KMS-11 (cell line): ENCODE measurements at regions not wholly inside any gene's neighbourhood (a gene's known extent, or its start where the extent isn't known, plus 50 kb on each side); places are given as distances from the start of the nearest gene placed in this dataset.

ENCODE experiments used
- H2AFZ ChIP-seq: fragments of 200-600 bp; sonication (generic); 2 replicates; pipeline ENCODE4 v1.6.1; 2016; ENCODE audit warnings: antibody characterized with exemption, mixed run types, low read depth
- H3K27ac ChIP-seq: fragments of 200-600 bp; sonication (generic); 2 replicates; pipeline ENCODE4 v1.6.1; 2016; ENCODE audit warnings: mild to moderate bottlenecking, mixed run types
- H3K27me3 ChIP-seq: fragments of 200-600 bp; sonication (generic); 2 replicates; pipeline ENCODE4 v1.6.1; 2017; ENCODE audit warnings: mild to moderate bottlenecking, low read depth, mixed run types, moderate library complexity; ENCODE audit not compliant: insufficient read depth
- H3K36me3 ChIP-seq: fragments of 200-600 bp; sonication (generic); 2 replicates; pipeline ENCODE4 v1.6.1; 2017; ENCODE audit warnings: mild to moderate bottlenecking, mixed run types; ENCODE audit not compliant: insufficient read depth
- H3K4me1 ChIP-seq: fragments of 200-600 bp; sonication (generic); 2 replicates; pipeline ENCODE4 v1.6.1; 2016; ENCODE audit warnings: mild to moderate bottlenecking, low read depth, mixed run types; ENCODE audit not compliant: poor library complexity, severe bottlenecking
- H3K4me2 ChIP-seq: fragments of 200-600 bp; sonication (generic); 2 replicates; pipeline ENCODE4 v1.7.0; 2016; ENCODE audit warnings: mild to moderate bottlenecking, mixed run types
- H3K4me3 ChIP-seq: fragments of 200-600 bp; sonication (generic); IDR thresholded peaks from 2 replicates; pipeline ENCODE4 v1.6.1; 2017; ENCODE audit warnings: low read depth, low read length, mixed read lengths; ENCODE audit not compliant: insufficient read depth
- H3K79me2 ChIP-seq: fragments of 200-600 bp; sonication (generic); 2 replicates; pipeline ENCODE4 v1.6.1; 2016; ENCODE audit warnings: low read depth, mixed run types; ENCODE audit not compliant: insufficient read depth
- H3K9ac ChIP-seq: fragments of 200-600 bp; sonication (generic); 2 replicates; pipeline ENCODE4 v1.6.1; 2016; ENCODE audit warnings: mild to moderate bottlenecking, mixed run types
- H4K20me1 ChIP-seq: fragments of 200-600 bp; sonication (generic); 2 replicates; pipeline ENCODE4 v1.6.1; 2016; ENCODE audit warnings: mild to moderate bottlenecking, mixed run types; ENCODE audit not compliant: insufficient read depth
- TF ChIP-seq, protein P1 (sequence below): fragments of 200-600 bp; sonication (generic); conservative IDR thresholded peaks from 2 replicates; pipeline ENCODE4 v1.6.1; 2017; ENCODE audit warnings: low read depth, mild to moderate bottlenecking, antibody characterized with exemption, low read length, moderate library complexity, mixed read lengths

DNA sequence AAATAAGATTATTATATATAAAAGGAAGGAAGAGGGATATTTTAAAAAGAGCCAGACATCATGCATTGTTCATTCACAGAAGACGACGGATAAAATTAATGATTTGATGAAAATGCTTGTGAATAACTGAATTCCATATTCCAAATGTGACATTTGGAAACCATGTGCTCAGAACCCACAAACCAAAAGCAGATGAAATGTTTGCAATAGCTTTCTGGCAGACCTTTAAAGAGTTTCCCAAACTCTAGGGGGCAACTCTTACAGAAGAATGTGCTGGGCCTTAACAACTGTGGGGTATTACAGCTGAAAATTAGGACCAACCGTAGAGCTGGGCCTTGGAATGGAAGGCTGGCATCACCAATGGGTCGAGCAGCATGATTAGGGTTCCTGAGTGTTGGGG lies 471.0 kb downstream of the EFNA5 start:
- Histone ChIP-seq H3K9ac (no peak overlapping the region), H2AFZ (no peak overlapping the region), H3K79me2 (no peaks in the 10 kb centered on the region), H3K27me3 (no peaks in the 10 kb centered on the region), H3K4me1 (no peaks in the 10 kb centered on the region), H3K4me3 (no peak overlapping the region), H3K36me3 (no peaks in the 10 kb centered on the region), H3K27ac (no peak overlapping the region), H3K4me2 (no peak overlapping the region), H4K20me1 (no peaks in the 10 kb centered on the region)
- TF ChIP-seq, protein P1, sequence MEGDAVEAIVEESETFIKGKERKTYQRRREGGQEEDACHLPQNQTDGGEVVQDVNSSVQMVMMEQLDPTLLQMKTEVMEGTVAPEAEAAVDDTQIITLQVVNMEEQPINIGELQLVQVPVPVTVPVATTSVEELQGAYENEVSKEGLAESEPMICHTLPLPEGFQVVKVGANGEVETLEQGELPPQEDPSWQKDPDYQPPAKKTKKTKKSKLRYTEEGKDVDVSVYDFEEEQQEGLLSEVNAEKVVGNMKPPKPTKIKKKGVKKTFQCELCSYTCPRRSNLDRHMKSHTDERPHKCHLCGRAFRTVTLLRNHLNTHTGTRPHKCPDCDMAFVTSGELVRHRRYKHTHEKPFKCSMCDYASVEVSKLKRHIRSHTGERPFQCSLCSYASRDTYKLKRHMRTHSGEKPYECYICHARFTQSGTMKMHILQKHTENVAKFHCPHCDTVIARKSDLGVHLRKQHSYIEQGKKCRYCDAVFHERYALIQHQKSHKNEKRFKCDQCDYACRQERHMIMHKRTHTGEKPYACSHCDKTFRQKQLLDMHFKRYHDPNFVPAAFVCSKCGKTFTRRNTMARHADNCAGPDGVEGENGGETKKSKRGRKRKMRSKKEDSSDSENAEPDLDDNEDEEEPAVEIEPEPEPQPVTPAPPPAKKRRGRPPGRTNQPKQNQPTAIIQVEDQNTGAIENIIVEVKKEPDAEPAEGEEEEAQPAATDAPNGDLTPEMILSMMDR = no peak

DNA sequence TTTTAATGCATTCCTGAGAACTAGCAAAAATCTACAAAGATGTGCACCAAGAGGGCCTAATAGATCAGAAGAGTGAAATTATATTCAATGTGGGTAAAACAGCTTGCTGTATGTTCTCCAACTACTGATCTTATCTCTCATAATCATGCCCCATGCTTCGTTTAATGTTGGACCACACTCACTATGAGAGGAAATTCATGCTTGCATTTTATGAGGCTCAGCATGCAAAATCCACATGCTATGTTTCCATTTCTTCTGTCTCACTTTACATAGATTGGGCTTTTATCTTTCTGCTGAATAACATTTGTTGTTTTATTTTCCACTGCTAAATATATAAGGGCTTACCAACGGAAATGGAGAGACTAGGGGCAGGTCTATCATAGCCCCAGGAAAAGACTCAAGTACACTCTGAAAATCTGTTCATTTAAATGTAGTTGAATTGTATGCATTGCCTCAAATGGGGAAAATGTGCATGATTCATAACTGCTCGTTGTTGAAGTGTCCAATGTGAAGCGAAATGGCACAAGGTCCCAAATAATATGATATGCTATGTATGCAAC lies 474.2 kb downstream of the EFNA5 start:
- no peaks in the 10 kb centered on the region for H4K20me1 ChIP-seq
- H3K79me2 ChIP-seq = no peaks in the 10 kb centered on the region
- TF ChIP-seq, protein P1 = no peak
- H3K4me2 ChIP-seq = no peak overlapping the region
- no peak overlapping the region for H2AFZ ChIP-seq
- no peak overlapping the region for H3K27ac ChIP-seq
- H3K4me1 ChIP-seq = no peaks in the 10 kb centered on the region
- H3K9ac ChIP-seq = no peak overlapping the region
- no peaks in the 10 kb centered on the region for H3K27me3 ChIP-seq
- no peak overlapping the region for H3K4me3 ChIP-seq
- no peaks in the 10 kb centered on the region for H3K36me3 ChIP-seq

DNA sequence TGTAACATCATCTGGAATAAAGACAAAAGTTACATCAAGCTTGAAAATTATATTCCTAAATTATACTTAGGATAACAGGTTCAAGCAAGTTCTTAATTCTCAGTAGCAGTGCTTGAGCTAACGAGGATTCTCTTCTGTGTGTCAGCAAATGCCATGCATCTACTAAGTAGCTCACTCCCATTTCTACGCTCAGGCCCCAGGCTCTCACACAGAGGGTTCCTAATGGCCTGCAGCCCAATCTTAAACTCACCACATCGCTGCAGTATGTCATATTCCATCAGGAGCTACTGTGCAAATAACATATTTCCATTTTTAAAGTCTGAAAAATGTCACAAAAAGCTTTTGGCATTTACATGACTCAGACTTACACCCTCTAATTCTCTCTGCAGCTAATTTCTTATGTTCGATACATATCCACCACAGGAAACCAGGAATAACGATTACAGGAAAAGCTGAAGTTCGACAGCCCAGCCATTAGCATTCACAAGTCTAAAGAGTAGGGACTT lies 474.8 kb downstream of the EFNA5 start:
- H3K27ac ChIP-seq = no peak overlapping the region
- no peaks in the 10 kb centered on the region for H3K4me1 ChIP-seq
- no peak overlapping the region for H2AFZ ChIP-seq
- H3K27me3 ChIP-seq = no peaks in the 10 kb centered on the region
- TF ChIP-seq, protein P1 = no peak
- no peak overlapping the region for H3K4me3 ChIP-seq
- H3K79me2 ChIP-seq = no peaks in the 10 kb centered on the region
- H4K20me1 ChIP-seq = no peaks in the 10 kb centered on the region
- no peak overlapping the region for H3K9ac ChIP-seq
- no peak overlapping the region for H3K4me2 ChIP-seq
- no peaks in the 10 kb centered on the region for H3K36me3 ChIP-seq

DNA sequence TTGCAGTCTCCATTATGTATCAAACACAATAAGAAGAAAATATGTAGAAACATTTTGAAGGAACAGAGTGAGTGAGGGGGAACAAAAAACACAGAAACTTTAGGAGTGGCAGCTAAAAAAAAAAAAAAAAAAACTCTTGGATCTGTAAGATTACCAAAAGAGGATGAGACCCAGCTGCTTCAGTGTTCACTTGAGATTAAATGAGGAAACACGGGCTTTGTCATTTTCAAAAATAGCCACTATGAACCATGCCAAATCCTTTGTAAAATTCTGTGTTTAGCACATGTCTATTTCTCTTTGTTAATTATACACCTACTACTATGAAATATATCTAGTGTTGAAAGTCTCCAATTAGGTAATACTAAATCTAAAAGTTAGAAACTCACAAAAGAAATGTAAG lies 485.9 kb downstream of the EFNA5 start:
- H3K79me2 ChIP-seq = no peaks in the 10 kb centered on the region
- H4K20me1 ChIP-seq = no peaks in the 10 kb centered on the region
- no peaks in the 10 kb centered on the region for H3K36me3 ChIP-seq
- no peak overlapping the region for H2AFZ ChIP-seq
- no peak overlapping the region for H3K9ac ChIP-seq
- H3K4me2 ChIP-seq = no peak overlapping the region
- no peak overlapping the region for H3K27ac ChIP-seq
- H3K4me3 ChIP-seq = no peak overlapping the region
- no peaks in the 10 kb centered on the region for H3K4me1 ChIP-seq
- TF ChIP-seq, protein P1 = no peak
- no peaks in the 10 kb centered on the region for H3K27me3 ChIP-seq
